HG02759 (cell line): ENCODE measurements at regions not wholly inside any gene's neighbourhood (a gene's known extent, or its start where the extent isn't known, plus 50 kb on each side); places are given as distances from the start of the nearest gene placed in this dataset.

Experiments used
- ATAC-seq: cut with Tn5 transposase; IDR thresholded peaks from one replicate; pipeline ENCODE4 v1.9.1; 2021; ENCODE audit warnings: mild to moderate bottlenecking, moderate library complexity; ENCODE audit not compliant: unreplicated experiment

GRCh38 chr16:64185954-64186353 is 935.9 kb downstream of the CDH11 start:
- no peak for ATAC-seq

GRCh38 chr16:64184156-64184555 is 937.7 kb downstream of the CDH11 start:
- no peak for ATAC-seq

- no peak for ATAC-seq
These were observed 938.9 kb downstream of the CDH11 start for GRCh38 chr16:64182985-64183384.

- no peak for ATAC-seq
These were observed 940.5 kb downstream of the CDH11 start for GRCh38 chr16:64181271-64181925.

- ATAC-seq = no peak
These were observed 941.5 kb downstream of the CDH11 start for GRCh38 chr16:64180136-64180900.

- ATAC-seq = no peak
These were observed 947.5 kb downstream of the CDH11 start for GRCh38 chr16:64174327-64174726.

GRCh38 chr16:64172652-64173051 is 949.2 kb downstream of the CDH11 start:
- no peak for ATAC-seq

- no peak for ATAC-seq
These were observed 949.6 kb downstream of the CDH11 start for GRCh38 chr16:64172226-64172625.

- no peak for ATAC-seq
These were observed 950.2 kb downstream of the CDH11 start for GRCh38 chr16:64171632-64172031.

GRCh38 chr16:64168371-64168770 is 953.5 kb downstream of the CDH11 start:
- no peak for ATAC-seq

GRCh38 chr16:64167936-64168335 is 953.9 kb downstream of the CDH11 start:
- no peak for ATAC-seq

GRCh38 chr16:64165368-64165767 is 956.5 kb downstream of the CDH11 start:
- ATAC-seq = no peak

- ATAC-seq = no peak
These were observed 959.1 kb downstream of the CDH11 start for GRCh38 chr16:64162613-64163375.

GRCh38 chr16:64159976-64160375 is 961.9 kb downstream of the CDH11 start:
- no peak for ATAC-seq

GRCh38 chr16:64158941-64159588 is 962.8 kb downstream of the CDH11 start:
- ATAC-seq = no peak

- no peak for ATAC-seq
These were observed 968.1 kb downstream of the CDH11 start for GRCh38 chr16:64153718-64154117.

GRCh38 chr16:64151990-64152767 is 969.7 kb downstream of the CDH11 start:
- no peak for ATAC-seq

- ATAC-seq = no peak
These were observed 971.7 kb downstream of the CDH11 start for GRCh38 chr16:64150193-64150592.

- ATAC-seq = no peak
These were observed 972.1 kb downstream of the CDH11 start for GRCh38 chr16:64149756-64150155.

- no peak for ATAC-seq
These were observed 973.5 kb downstream of the CDH11 start for GRCh38 chr16:64148356-64148755.

GRCh38 chr16:64147941-64148340 is 973.9 kb downstream of the CDH11 start:
- no peak for ATAC-seq
